GM18873 (cell line): ENCODE measurements at regions not wholly inside any gene's neighbourhood (a gene's known extent, or its start where the extent isn't known, plus 50 kb on each side); places are given as distances from the start of the nearest gene placed in this dataset.

ENCODE experiments used
- ATAC-seq: cut with Tn5 transposase; IDR thresholded peaks from one replicate; pipeline ENCODE4 v1.9.1; 2021; ENCODE audit warnings: mild to moderate bottlenecking, moderate library complexity, moderate number of reproducible peaks; ENCODE audit not compliant: unreplicated experiment, low FRiP score

DNA sequence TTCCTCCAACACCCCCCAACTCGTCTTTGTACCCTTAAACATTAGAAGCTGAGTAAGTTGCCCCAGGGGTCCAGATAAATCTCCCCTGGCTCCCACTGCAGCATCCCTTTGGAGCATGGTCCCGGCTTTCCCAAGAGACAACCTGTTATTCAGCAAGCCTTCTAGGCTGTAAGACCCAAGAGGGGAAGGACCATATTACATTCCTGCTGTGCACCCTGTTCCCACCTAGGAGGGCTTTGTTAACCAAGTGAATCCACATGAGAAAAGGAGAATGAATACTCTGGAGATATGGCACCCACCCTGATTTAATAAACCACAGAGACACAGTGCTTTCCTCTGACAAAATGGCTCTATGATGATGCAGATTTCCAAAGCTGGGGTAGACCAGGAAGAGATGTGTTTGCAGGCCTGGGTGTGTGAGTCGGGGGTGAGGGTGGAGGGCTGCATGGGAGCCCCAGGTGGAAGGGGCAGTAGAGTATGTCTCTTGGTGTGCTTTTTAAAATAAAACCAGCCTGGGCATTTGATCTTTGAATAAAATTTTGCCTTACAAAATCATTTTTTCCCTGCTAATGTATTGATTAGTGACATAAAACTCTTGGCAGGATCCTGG is 325.2 kb downstream of the DRD1 start:
- no peak for ATAC-seq

DNA sequence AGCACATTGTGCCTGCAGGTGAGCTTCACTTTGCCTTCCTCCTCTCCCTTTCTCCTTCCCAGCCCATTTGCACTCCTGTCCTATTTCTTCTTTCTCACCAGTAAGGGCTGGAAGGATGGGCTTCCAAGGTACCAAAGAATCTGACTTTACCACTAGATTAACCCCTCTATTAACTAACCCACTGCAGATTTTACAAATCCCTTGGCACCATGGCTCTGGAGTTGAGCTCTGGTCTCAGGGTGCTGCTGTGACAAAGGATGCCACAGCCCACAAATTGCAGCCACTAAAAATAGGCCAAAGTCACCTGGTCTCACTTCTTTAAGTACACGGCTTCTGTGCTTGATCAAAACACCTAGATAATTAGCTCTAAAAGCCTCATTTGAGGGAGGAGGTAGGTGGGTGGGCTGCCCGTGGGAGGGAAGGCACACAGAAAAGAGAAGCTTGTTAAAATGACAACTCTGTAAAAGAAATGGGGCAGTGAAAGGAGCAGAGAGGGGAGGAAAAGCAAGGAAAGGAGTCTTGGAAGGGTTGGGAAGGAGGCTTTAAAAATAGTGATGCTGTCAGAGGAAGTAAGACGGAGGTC is 327.4 kb downstream of the DRD1 start:
- no peak for ATAC-seq

- no peak for ATAC-seq
Measured at GRCh38 chr5:175115831-175116230, 328.2 kb downstream of the DRD1 start.

GRCh38 chr5:175113947-175114346 is 330.0 kb downstream of the DRD1 start:
- ATAC-seq = no peak

DNA sequence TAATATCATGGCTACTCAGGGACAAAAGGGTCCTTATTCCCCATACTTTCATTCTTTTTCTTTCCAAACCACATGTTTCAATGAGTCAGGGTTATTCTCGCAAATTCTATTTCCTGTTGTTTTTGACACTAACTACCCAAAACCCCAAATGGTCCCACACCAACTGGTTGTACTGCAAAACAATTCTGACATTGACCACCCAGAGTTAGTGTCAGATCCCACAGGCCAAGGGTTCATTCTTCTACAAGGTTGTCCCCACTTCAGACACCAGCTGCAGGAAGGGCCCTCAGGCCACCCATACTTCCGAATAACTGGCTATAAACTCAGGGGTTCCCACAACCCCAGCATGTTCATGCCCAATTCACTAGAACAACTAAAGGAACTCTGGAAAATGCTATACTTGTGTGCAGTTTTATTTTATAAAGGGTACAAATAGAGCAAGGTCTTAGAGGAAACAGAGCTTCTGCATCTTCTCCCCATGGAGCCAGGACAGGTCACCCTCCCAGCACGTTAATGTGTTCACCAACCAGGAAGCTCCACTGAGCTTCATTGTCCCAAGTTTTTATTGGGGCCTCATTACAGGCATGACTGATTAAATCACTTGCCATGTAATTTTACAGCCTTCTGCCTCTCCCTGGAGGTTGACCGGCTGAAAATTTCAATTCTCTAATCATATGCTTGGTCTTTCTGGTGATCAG is 334.8 kb downstream of the DRD1 start:
- ATAC-seq = no peak

DNA sequence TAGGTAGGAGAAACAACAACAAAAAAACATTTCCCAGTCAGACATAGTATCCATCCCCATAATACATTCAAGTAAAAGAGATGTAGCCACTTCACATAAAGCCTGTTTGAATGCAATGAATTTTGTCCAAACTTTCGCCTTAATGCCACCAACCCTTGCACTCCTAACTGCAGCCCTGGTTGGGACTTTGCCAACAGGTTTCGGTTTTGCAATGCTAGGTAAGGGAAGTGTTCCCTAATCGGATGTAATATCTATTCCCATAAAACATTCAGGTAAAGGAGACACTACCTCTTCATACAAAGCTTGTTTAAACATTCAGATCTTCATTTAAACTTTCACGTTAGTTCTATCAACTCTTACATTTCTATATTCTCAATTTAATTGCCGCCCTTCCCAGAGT is 336.1 kb downstream of the DRD1 start:
- no peak for ATAC-seq

DNA sequence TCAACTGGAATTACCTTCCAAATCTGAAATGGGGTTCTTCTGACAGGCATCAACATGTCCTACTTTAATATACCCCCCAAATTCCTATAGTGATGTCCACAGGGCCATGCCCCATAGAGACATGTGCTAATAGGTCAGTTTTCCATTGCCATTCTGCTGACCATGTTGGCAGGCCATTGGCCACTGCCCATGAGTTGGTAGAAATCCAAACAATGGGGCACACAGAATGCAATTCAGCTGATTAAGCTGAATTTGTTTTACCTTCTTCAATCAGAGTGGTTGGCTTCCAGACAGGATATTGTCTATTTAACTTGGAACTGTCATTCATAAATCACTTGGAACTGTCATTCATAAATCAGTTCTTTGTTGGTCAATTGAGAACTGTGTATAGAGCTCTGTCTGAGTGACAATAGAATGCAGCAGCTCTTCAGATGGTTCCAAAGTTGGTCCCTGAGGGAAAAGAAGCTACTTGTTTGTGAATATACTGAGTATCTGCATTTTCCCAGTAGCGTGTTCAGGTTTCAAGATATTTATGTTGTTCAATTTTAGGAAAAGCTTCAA is 336.9 kb downstream of the DRD1 start:
- no peak for ATAC-seq

DNA sequence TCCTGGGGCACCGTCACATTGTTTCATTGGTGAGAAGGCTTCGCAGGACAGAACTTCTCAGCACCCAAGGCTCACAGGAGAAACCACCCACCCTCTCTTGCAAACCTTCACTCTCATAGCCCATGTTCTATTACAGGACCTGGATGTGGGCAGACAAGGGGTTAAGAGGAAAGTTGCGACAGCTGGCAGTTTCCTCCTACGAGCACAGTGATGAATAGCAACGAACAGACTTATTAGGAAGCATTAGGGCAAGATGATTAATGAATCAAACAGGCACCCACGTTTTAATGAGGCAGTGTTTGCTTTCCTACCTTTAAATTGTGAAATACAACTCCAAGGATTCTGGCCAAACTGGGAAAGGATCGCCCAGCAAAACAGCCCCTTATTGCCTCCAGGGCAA is 339.3 kb downstream of the DRD1 start:
- no peak for ATAC-seq

DNA sequence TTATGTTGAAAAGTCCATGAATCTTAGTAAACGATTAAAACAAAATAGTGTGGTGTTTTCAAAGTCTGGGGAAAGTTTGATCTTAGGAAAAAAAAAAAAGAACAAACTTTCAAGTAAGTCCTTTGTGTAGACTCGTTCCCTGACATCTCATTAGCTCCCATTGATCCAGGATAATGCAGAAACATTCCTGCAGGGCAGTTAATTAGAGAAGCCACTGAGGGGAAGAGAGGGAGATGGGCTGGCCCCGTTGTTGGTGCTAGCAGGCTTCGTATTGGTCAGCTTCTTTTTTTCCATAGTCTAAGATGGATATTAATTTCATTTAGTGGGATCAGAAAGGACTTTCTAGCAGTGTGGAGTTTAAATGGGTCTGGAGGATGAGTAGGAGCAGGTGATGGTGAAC is 340.2 kb downstream of the DRD1 start:
- ATAC-seq = no peak

DNA sequence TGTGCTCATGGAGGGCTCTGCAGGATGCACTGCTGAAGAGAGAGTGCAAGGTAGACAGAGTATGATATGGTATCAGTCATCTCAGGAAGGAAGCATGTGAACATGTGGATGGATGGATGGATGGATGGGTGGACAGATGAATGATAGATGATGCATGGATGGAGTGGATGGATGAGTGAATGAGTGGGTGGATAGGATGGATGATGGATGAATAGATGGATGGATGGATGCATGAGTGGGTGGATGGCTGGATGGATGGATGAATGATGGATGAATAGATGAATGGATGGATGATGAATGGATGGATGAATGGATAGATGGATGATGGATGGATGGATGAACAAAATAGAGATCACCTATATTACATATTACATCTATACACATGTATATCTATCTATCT is 341.3 kb downstream of the DRD1 start:
- ATAC-seq = no peak

GRCh38 chr5:175098301-175098700 is 345.7 kb downstream of the DRD1 start:
- ATAC-seq = no peak

DNA sequence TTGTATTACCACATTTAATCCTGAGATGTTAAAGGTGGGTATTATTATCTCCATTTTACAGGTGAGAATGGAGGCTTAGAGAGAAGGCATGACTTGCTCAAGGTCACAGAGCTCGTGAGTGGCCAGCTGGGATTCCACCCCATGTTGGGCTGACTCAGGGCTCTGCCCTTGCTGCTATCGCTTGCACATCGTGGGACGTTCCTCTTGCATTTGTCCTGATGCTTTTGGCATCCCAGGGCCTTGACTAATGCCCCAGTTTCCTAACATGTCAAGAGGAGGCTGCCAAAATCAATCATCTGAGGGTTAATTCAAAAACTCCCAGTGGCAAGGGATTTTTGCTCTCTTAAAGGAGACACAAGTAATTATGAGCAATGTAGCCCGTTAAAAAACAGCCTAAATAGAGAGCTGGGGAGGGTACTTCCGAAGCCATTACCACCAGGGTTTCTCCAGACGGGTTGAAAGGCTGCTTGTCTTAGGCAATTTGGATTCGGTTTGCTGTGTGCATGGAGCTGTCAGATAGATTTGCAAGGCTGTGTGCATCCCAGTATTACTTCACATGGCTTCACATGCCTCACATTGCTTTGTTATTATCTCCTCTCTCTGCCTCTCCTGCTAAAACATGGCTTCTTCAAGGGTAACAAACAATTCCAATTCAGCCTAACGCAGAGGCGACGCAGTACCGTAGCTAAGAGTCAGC is 347.4 kb downstream of the DRD1 start:
- ATAC-seq = no peak

GRCh38 chr5:175094461-175094860 is 349.5 kb downstream of the DRD1 start:
- ATAC-seq = no peak

DNA sequence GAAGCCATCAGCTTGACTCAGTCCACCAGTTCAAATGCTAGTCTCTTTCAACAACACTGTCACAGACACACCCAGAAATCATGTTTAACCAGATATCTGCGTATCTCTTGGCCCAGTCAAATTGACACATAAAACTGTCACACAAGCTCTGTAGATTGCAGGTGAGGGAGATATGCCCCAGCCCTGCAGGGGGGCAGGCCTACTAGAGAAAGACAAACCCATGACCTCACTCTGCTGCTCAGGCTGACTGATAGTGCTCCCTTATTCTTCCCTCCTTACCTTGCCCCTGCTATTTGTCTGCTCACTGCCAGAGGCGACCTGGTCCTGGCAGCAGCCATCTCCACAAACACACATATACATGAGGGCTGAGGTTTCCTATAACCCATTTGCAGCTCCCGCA is 351.3 kb downstream of the DRD1 start:
- no peak for ATAC-seq

DNA sequence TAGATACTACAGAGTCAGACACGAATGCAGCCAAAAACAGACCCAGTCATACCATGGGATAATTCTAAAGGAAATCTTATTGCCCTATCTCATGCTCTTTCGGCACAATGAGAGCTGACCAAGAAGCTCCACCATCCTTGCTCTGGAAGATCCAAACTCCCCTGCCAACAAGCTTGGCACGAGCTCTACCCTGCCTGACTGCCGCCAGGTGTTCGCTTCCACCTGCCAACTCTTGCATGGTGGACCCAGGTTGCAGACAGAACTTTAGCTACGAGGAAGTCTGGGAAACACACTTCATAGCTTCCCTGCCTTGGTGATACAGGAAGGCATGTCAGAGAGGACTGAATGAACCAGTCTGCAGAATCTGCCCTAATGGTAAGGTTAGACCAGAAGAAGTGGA is 355.0 kb downstream of the DRD1 start:
- no peak for ATAC-seq

DNA sequence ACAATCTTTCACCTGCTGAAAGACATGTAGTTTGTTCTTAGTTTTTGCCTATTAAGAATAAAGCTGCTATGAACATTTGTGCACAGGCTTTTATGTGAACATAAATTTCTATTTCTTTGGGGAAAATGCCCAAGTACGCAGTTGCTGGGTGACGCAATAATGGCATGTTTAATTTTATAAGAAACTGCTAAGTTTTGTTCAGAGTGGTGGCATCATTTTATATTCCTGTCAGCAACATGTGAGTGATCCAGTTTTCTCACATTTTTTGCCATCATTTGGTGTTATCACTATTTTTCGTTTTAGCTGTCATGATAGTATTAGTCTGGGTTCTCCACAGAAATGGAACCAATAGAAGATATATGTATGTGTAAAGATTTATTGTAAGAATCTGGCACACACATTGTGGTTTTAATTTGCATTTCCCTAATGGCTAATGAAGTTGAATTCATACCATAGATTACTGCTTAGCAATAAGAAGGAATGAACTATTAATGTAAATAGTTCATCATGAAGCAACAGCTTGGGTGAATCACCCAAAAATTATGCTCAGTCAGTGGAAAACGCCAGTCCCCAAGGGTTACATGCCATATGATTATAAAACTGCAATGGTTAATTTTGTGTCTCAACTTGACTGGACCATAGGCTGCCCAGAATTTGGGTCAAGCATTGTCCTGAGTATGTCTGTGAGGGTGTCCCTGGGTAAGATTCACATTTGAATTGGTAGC is 358.6 kb downstream of the MSX2 start:
- no peak for ATAC-seq

- no peak for ATAC-seq
Measured at GRCh38 chr5:175082346-175082745, 358.0 kb downstream of the MSX2 start.

GRCh38 chr5:175079707-175080106 is 355.3 kb downstream of the MSX2 start:
- no peak for ATAC-seq

GRCh38 chr5:175070283-175070682 is 345.9 kb downstream of the MSX2 start:
- ATAC-seq = no peak

DNA sequence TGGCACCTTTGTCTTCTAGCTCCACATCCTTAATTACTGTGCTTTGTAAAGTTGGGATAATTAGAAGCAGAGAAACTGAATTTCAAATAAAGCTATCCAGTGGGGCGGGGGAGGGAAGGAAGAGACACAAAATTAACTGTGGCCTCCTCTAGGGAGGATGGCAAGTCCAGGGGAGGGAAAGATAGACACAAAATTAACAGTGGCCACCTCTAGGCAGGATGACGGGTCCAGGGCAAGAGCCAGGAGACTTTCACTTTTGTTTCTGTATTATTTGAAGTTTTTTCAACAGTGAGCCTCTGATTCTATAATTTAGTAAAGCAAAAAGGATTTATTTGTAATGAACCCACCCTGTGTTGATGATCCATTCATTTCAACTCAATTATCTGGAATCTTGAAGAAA is 335.9 kb downstream of the MSX2 start:
- no peak for ATAC-seq
